ENCODE measurements at regions not wholly inside any gene's neighbourhood (a gene's known extent, or its start where the extent isn't known, plus 50 kb on each side); places are given as distances from the start of the nearest gene placed in this dataset.

DNA sequence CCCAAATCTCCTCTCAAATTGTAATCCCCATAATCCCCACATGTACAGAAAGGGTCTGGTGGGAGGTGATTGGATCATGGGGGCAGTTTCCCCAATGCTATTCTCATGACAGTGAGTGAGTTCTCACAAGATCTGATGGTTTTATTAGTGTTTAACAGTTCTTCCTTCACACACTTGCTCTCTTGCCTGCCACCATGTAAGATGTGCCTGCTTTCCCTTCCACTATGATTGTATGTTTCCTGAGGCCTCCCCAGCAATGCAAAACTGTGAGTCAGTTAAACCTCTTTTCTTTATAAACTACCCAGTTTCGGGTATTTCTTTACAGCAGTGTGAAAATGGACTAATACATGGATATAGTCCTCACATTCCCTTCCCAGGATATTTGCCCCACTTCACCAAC lies 126.7 kb upstream of the SPATA12 start:
- intact Hi-C loops (cut with DNase I) = no loop called here
- H3K4me1 ChIP-seq = peaks cover 0 to 25% (median 19%) of the 10 kb centered on the region in 9 donors
- no peaks in the 10 kb centered on the region for H3K36me3 ChIP-seq
- no peak overlapping the region for H3K4me3 ChIP-seq
- H3K27me3 ChIP-seq = no peaks in the 10 kb centered on the region
- 95% methylated on average over 1 of the region's 1 CpG for WGBS, 2 donors
- H3K27ac ChIP-seq = no peak overlapping the region
- DNase-seq (no peak), ATAC-seq (no peak)
- TF ChIP-seq, protein P1, sequence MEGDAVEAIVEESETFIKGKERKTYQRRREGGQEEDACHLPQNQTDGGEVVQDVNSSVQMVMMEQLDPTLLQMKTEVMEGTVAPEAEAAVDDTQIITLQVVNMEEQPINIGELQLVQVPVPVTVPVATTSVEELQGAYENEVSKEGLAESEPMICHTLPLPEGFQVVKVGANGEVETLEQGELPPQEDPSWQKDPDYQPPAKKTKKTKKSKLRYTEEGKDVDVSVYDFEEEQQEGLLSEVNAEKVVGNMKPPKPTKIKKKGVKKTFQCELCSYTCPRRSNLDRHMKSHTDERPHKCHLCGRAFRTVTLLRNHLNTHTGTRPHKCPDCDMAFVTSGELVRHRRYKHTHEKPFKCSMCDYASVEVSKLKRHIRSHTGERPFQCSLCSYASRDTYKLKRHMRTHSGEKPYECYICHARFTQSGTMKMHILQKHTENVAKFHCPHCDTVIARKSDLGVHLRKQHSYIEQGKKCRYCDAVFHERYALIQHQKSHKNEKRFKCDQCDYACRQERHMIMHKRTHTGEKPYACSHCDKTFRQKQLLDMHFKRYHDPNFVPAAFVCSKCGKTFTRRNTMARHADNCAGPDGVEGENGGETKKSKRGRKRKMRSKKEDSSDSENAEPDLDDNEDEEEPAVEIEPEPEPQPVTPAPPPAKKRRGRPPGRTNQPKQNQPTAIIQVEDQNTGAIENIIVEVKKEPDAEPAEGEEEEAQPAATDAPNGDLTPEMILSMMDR (IDR thresholded peaks at IDR 0.05) = no peak
- peaks cover 0 to 9% (median 0%) of the 10 kb centered on the region in 11 donors for H3K9me3 ChIP-seq

DNA sequence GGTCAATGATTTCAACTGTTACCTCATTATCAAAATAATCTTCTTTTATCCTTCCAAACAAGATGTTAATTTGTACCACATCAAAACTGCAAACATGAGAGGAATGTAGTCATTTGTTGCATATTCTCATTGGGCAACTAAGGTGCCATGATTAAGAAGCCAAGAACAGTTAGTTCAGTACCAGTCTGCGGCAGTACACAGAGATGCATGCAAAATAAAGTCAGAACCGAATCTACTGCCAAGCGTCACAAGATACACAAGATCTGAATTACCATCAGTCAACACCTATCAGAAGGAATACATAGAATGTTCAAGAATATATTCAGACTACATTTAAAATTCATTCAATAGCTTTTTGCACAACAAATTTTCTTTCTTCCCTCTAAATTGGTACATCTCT lies 127.6 kb upstream of the SPATA12 start:
- no peak overlapping the region for H3K4me3 ChIP-seq
- peaks cover 7 to 34% (median 28%) of the 10 kb centered on the region in 9 donors for H3K4me1 ChIP-seq
- intact Hi-C loops (cut with DNase I) = no loop called here
- TF ChIP-seq, protein P1 (IDR thresholded peaks at IDR 0.05) = no peak
- no peak overlapping the region for H3K27ac ChIP-seq
- WGBS, 2 donors = 84 to 87% methylated on average over 3 of the region's 3 CpGs
- peaks cover 0 to 9% (median 0%) of the 10 kb centered on the region in 11 donors for H3K9me3 ChIP-seq
- DNase-seq (no peak), ATAC-seq (no peak)
- no peaks in the 10 kb centered on the region for H3K27me3 ChIP-seq
- H3K36me3 ChIP-seq = no peaks in the 10 kb centered on the region

DNA sequence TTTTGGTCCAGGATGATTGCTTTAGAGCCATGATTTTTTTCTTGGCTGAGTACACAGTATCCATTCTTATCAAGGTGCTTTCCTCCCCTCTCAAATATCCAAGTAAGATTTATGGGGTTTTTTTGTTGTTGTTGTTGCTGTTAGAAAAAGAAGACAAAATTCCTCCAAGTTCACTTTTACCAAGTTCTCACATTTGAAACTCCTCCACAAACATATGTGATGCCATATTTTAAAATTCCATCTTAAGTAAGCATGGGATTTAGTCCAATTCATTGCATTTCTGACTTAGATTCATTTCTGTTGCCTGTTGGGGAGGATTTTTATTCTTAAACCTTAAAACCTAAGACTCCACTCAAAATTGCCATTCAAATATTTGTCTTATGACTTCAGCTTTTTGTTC lies 128.6 kb upstream of the SPATA12 start:
- Histone ChIP-seq H3K36me3 (no peaks in the 10 kb centered on the region), H3K27ac (no peak overlapping the region), H3K4me3 (no peak overlapping the region), H3K9me3 (peaks cover 0 to 9% (median 0%) of the 10 kb centered on the region in 11 donors), H3K4me1 (peaks cover 10 to 44% (median 38%) of the 10 kb centered on the region in 9 donors), H3K27me3 (no peaks in the 10 kb centered on the region)
- intact Hi-C loops (cut with DNase I) = no loop called here
- no peak for DNase-seq
- ATAC-seq = no peak
- TF ChIP-seq, protein P1 (IDR thresholded peaks at IDR 0.05) = no peak

DNA sequence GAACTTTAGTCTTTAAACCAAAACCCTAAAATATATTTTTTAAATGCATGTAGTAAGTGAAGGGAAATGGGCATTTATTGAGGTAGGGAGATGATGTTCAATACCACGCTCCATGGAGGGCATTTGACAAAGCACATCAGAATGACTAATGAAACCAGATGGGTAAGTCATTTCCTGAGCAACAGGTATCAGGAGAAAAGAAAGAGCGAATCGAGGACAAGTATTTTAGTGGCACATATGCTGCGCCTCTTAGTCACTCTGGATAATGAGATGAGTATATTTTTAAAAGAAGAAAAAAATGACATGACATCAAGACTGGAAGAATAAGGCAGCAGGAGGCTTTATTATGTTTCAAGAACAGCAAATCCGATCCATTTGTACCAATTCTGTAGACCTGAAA lies 129.0 kb upstream of the ARHGEF3 start:
- peaks cover 15 to 56% (median 50%) of the 10 kb centered on the region in 9 donors for H3K4me1 ChIP-seq
- 78 to 84% methylated on average over 5 of the region's 5 CpGs for WGBS, 2 donors
- DNase-seq (no peak), ATAC-seq (no peak)
- peaks cover 0 to 9% (median 0%) of the 10 kb centered on the region in 11 donors for H3K9me3 ChIP-seq
- H3K27ac ChIP-seq = peak overlapping the region in 2 of 10 donors; percentile 56 to 74
- H3K36me3 ChIP-seq = no peaks in the 10 kb centered on the region
- no peaks in the 10 kb centered on the region for H3K27me3 ChIP-seq
- H3K4me3 ChIP-seq = no peak overlapping the region
- intact Hi-C loops (cut with DNase I) = no loop called here
- TF ChIP-seq, protein P1 (IDR thresholded peaks at IDR 0.05) = no peak
